ELR (cell line): ENCODE measurements at regions not wholly inside any gene's neighbourhood (a gene's known extent, or its start where the extent isn't known, plus 50 kb on each side); places are given as distances from the start of the nearest gene placed in this dataset.

ENCODE experiments used
- DNase-seq: peaks from one replicate; pipeline ENCODE4 v3.0.0-alpha.2; 2015; ENCODE audit warnings: low read depth

GRCh38 chr3:194836661-194837060, 151.0 kb downstream of the FAM43A start:
- DNase-seq: no peak

- DNase-seq: no peak
These were observed 151.9 kb downstream of the FAM43A start for GRCh38 chr3:194837457-194838127.

- DNase-seq: no peak
These were observed 152.6 kb downstream of the FAM43A start for GRCh38 chr3:194838236-194838635.

- peak; percentile 32 for DNase-seq
These were observed 155.2 kb downstream of the FAM43A start for GRCh38 chr3:194840661-194841514.

GRCh38 chr3:194841515-194841841, 155.8 kb downstream of the FAM43A start:
- no peak for DNase-seq

- no peak for DNase-seq
These were observed 157.9 kb downstream of the FAM43A start for GRCh38 chr3:194843556-194843955.

- no peak for DNase-seq
These were observed 158.4 kb downstream of the FAM43A start for GRCh38 chr3:194844046-194844445.

- DNase-seq: no peak
These were observed 163.6 kb downstream of the FAM43A start for GRCh38 chr3:194849166-194849875.

- DNase-seq: no peak
These were observed 165.6 kb downstream of the FAM43A start for GRCh38 chr3:194851254-194851653.

- DNase-seq: no peak
These were observed 166.3 kb downstream of the FAM43A start for GRCh38 chr3:194851941-194852340.

GRCh38 chr3:194852345-194852744, 166.7 kb downstream of the FAM43A start:
- no peak for DNase-seq

GRCh38 chr3:194852831-194853508, 167.3 kb downstream of the FAM43A start:
- no peak for DNase-seq

GRCh38 chr3:194854206-194854605, 168.5 kb downstream of the FAM43A start:
- no peak for DNase-seq

GRCh38 chr3:194854659-194855390, 169.1 kb downstream of the FAM43A start:
- no peak for DNase-seq

- DNase-seq: no peak
These were observed 170.6 kb downstream of the FAM43A start for GRCh38 chr3:194856296-194856695.

- peak; percentile 24 for DNase-seq
These were observed 171.9 kb downstream of the FAM43A start for GRCh38 chr3:194857469-194858113.

GRCh38 chr3:194858382-194858781, 172.7 kb downstream of the FAM43A start:
- no peak for DNase-seq

- DNase-seq: no peak
These were observed 175.0 kb downstream of the FAM43A start for GRCh38 chr3:194860725-194861124.

GRCh38 chr3:194861375-194861774, 175.7 kb downstream of the FAM43A start:
- DNase-seq: no peak

- no peak for DNase-seq
These were observed 179.4 kb downstream of the FAM43A start for GRCh38 chr3:194865061-194865460.

- no peak for DNase-seq
These were observed 179.9 kb downstream of the FAM43A start for GRCh38 chr3:194865615-194866014.
